MG63 (cell line): ENCODE measurements at regions not wholly inside any gene's neighbourhood (a gene's known extent, or its start where the extent isn't known, plus 50 kb on each side); places are given as distances from the start of the nearest gene placed in this dataset.
A peak's percentile ranks its signal among the peaks of the same experiment; 100 is the strongest.

Experiments used
- DNase-seq: peaks from one replicate; pipeline ENCODE4 v3.0.0-alpha.2; 2020
- H3K27me3 ChIP-seq: fragments of 250-450 bp; sonication (Bioruptor Pico); 2 replicates; pipeline ENCODE4 v1.5.1; 2020; ENCODE audit warnings: mild to moderate bottlenecking, moderate library complexity
- H3K36me3 ChIP-seq: fragments of 250-450 bp; sonication (Bioruptor Pico); 2 replicates; pipeline ENCODE4 v1.5.1; 2020; ENCODE audit warnings: mild to moderate bottlenecking, moderate library complexity
- H3K4me3 ChIP-seq: fragments of 250-450 bp; sonication (Bioruptor Pico); 2 replicates; pipeline ENCODE4 v1.5.1; 2020; ENCODE audit warnings: mild to moderate bottlenecking, moderate library complexity
- H3K9me3 ChIP-seq: fragments of 250-450 bp; sonication (Bioruptor Pico); 2 replicates; pipeline ENCODE4 v1.5.1; 2020; ENCODE audit warnings: mild to moderate bottlenecking, moderate library complexity

DNA sequence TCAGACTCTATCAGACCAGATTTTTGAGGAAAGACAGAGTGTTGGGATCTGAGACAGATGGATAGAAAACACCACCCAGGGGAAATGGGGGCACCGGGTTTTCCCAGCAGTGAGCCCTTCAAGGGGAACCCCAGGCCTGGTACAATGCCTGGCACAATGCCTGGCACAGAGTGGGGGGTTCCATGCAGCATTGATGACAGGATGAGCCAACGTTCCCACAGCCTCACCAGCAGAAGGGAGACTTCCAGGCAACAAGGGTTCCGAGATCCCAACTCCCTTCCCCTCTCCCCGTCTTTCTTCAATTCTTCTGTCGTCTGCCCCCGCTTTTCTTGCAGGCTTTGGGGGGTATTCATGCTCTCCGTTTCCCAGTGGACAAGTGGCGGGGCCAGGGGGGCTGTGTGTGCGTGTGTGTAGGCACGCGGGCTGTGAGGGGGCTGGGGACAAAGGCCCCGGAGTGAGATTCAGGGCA lies 132.1 kb upstream of the HAAO start:
- no peaks in the 10 kb centered on the region for H3K9me3 ChIP-seq
- no peaks in the 10 kb centered on the region for H3K36me3 ChIP-seq
- H3K4me3 ChIP-seq = no peak overlapping the region
- no peak for DNase-seq
- H3K27me3 ChIP-seq = no peaks in the 10 kb centered on the region

DNA sequence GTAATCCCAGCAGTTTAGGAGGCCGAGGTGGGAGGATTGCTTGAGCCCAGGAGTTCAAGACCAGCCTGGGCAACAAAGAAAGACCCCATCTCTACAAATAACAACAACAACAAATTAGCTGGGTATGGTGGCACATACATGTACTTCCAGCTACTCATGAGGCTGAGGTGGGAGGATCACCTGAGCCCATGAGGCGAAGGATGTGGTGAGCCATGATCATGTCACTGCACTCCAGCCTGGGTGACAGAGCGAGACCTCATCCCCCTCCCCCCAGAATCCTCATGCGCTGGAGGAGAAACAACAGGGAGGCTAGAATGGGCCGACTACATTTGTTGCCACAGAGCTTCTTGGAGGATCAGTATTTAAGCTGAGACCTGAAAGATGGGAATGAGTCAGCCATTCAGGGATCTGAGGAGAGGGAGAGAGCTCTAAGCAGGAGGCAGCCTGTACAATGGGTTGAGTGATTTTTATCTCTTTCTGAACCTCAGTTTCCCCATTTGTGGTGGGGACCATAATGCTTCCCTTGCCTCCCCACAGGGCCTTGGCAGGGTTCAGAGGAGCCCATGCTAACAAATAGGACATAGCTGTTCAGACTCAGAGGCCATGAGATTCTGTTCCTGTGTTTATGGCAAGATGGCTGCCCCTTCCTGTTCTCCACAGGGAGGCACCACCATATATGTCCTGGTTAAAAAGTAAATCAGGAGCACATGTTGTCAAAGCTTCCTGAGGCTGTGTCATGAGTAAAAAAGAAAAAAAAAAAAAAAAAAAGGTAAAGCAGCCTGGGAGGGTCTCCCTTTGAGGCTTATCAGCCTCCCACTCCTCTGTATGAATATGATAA lies 131.4 kb upstream of the HAAO start:
- no peak for DNase-seq
- Histone ChIP-seq H3K36me3 (no peaks in the 10 kb centered on the region), H3K9me3 (no peaks in the 10 kb centered on the region), H3K27me3 (no peaks in the 10 kb centered on the region), H3K4me3 (no peak overlapping the region)

GRCh38 chr2:42922790-42923579 lies 130.6 kb upstream of the HAAO start:
- peak; percentile 89 for DNase-seq
- Histone ChIP-seq H3K4me3 (no peak overlapping the region), H3K36me3 (no peaks in the 10 kb centered on the region)

GRCh38 chr2:42922293-42922692 lies 129.9 kb upstream of the HAAO start:
- H3K36me3 ChIP-seq = no peaks in the 10 kb centered on the region
- H3K9me3 ChIP-seq = no peaks in the 10 kb centered on the region
- no peak overlapping the region for H3K4me3 ChIP-seq
- no peaks in the 10 kb centered on the region for H3K27me3 ChIP-seq
- DNase-seq = no peak

More at GRCh38 chr2:42922790-42923579, 130.6 kb upstream of the HAAO start:
- H3K9me3 ChIP-seq = no peaks in the 10 kb centered on the region
- no peaks in the 10 kb centered on the region for H3K27me3 ChIP-seq

DNA sequence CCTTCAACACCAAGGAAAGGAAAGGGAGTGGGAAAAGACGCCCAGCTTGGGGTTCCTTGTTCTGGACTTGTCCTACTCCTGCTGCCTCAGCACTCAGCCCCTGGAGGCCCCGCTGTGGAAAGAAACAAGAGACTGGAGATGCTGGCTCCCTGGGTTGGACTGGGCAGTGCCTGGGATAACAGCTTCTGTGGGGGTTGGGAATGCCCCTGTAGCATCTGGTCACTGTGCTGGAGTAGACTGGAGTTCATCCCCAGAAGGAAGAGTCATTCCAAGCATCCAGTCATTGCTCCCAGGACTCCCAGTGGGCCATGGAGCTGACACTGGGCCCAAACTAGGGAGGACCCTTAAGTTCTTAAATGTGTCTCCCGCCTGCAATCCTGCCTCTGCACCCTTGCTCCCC lies 129.3 kb upstream of the HAAO start:
- Histone ChIP-seq H3K27me3 (no peaks in the 10 kb centered on the region), H3K36me3 (no peaks in the 10 kb centered on the region), H3K4me3 (no peak overlapping the region), H3K9me3 (no peaks in the 10 kb centered on the region)
- DNase-seq = no peak

GRCh38 chr2:42921147-42921520 lies 128.8 kb upstream of the HAAO start:
- Histone ChIP-seq H3K27me3 (no peaks in the 10 kb centered on the region), H3K9me3 (no peaks in the 10 kb centered on the region), H3K36me3 (no peaks in the 10 kb centered on the region), H3K4me3 (no peak overlapping the region)
- no peak for DNase-seq

DNA sequence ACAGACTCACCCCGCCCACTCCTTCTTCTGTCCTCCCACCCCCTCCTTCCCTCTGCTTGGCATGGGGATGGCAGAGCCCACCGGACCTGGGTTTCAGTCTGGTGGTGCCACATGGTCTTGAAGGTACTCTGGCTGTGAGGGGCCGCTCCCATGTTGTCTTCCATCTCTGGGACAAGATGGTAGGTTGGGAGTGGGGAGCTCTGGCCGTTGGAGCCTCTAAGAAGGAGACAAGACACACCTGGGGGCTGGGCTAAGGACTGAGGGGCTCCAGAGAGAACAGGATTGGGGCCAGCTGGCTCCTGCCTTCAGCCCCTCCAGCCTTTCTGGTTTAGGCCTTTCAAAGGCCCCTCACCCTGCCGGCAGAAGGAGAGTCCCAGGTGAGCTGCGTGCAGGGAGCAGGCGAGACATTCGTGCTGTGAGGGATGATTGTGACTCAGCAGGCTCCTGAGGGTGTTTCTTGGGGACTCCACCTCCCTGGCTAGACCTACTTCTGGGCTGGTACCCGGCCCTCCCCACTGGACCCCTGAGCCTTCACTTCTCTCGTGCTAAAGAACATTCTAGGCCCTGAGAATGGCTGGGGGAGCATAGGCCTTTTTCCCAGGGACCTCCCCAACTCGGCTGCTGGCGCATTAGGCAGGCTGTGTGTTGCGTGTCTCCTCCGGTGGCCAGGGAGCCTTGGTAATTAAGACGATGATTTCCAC lies 128.2 kb upstream of the HAAO start:
- Histone ChIP-seq H3K36me3 (no peaks in the 10 kb centered on the region), H3K4me3 (no peak overlapping the region), H3K9me3 (no peaks in the 10 kb centered on the region), H3K27me3 (no peaks in the 10 kb centered on the region)
- no peak for DNase-seq

DNA sequence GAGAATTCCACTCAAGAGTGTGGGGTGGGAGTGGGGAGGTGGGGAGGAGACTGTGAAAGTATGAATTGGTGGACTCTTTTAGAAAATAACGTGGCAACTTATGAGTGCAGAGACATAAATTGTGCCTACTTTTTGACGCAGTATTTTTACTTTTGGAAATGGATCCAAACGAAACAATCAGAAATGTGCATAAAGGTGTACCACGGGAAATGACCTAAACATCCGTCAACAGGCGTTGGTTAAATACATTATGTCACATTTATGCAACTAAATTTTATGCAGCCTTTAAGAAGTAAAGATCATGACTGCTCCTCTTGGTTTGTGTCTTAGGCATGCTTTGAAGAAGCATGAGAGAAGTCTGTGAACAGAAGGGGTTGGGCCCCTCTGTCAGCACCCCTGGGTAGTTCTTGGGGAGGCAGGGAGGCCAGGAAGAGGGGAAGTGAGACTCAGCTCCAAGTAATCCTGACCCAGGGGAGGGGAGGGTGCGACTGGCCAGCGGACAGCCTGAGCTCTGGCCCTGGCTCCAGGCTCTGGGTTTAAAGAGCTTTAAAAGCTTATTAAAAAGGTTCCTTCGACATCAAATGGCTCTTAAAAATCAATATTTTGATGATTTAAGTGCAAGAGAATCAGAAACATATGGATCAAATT lies 126.4 kb upstream of the HAAO start:
- H3K27me3 ChIP-seq = no peaks in the 10 kb centered on the region
- DNase-seq = no peak
- no peaks in the 10 kb centered on the region for H3K9me3 ChIP-seq
- H3K36me3 ChIP-seq = no peaks in the 10 kb centered on the region
- H3K4me3 ChIP-seq = no peak overlapping the region

GRCh38 chr2:42918041-42918440 lies 125.7 kb upstream of the HAAO start:
- Histone ChIP-seq H3K4me3 (no peak overlapping the region), H3K9me3 (no peaks in the 10 kb centered on the region), H3K27me3 (no peaks in the 10 kb centered on the region), H3K36me3 (no peaks in the 10 kb centered on the region)
- no peak for DNase-seq

DNA sequence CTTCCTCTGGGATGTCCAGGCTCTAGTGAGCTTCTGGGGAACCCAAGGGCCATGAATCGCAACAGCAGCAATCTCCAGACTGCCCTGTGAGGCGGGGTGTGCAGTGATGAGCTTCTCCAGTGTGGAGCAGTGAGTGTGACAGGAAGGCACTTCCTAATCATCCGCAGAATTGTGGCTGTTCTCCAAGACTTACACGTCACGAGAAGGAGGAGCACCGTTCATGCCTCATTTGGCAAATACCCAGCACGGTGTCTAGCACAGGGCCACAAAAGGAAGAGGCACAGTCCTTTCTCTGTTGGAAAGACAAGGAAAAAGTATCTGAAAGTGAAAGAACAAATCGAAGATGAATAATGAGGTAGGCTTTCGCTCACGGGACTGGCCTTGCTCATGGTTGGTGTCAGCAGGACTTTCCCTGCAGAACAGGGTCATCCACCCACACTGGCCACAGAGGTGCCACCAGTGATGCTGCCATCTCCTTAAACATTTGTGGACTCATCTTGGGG lies 125.1 kb upstream of the HAAO start:
- Histone ChIP-seq H3K9me3 (no peaks in the 10 kb centered on the region), H3K27me3 (no peaks in the 10 kb centered on the region), H3K4me3 (no peak overlapping the region), H3K36me3 (no peaks in the 10 kb centered on the region)
- no peak for DNase-seq

GRCh38 chr2:42916324-42916723 lies 123.9 kb upstream of the HAAO start:
- Histone ChIP-seq H3K27me3 (no peaks in the 10 kb centered on the region), H3K36me3 (no peaks in the 10 kb centered on the region), H3K4me3 (no peak overlapping the region), H3K9me3 (no peaks in the 10 kb centered on the region)
- no peak for DNase-seq

DNA sequence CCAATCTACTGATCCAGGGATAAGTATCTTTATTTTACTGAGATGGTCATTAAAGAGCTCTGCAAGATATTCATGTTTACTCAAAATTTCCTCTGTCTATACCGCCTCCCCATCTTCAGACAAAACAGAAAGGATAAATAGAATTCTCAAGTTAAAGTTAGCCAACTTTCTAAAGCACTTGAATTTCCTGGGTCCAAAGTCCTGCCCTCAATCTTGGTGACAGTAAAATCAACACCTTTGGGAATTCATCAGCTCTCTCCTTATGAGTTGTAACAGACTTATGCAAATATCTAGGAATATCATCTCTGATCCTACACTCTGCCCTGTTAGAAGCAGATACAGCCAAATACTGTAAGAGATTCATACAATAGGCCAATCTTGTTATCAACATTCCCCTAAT lies 122.5 kb upstream of the HAAO start:
- no peaks in the 10 kb centered on the region for H3K36me3 ChIP-seq
- H3K4me3 ChIP-seq = no peak overlapping the region
- DNase-seq = no peak
- H3K27me3 ChIP-seq = no peaks in the 10 kb centered on the region
- H3K9me3 ChIP-seq = no peaks in the 10 kb centered on the region

DNA sequence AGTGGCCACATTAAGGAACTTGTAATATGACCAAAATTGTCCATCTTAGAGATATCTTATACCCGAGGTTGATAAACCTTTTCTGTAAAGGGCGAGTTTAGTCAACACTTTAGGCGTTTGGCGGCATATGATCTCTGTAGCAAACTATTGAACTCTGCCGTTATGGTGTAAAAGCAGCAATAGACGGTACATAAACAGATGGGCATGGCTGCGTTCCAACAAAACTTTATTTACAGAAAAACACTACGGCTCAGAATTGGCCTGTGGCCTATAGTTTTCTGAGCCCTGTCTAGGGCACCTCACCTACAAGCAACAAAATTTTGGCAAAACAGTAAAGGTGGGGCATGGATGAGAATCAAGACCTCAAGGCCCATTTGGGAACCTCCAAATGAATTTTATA lies 121.9 kb upstream of the HAAO start:
- H3K36me3 ChIP-seq = no peaks in the 10 kb centered on the region
- DNase-seq = no peak

DNA sequence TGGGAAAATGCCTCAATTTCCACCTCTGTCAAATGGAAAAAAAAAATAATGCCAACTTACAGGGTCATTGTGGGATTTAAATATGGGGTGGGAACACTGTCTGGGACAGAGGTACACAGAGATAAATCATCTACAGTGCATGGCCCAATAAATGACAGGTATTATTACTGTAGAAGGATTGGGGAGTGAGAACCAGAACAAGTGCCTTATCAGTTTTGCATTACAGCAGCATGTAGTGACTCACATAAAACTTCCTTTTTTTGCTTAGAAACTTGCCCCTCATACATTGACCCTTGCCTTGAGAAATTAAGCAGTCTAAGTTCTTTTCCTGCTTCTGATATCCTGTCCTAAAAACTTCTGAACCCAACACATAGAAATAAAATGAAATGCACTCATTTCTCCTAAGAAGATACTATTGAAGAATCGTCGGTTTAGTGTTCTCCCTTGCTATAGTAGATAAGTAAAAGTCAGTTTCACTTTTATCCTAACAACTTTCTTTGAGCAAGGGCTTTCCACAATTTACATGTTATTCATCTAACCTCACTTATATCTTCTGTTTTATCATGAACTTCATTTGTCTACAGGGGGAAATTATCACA lies 121.0 kb upstream of the HAAO start:
- DNase-seq = no peak
- Histone ChIP-seq H3K36me3 (no peaks in the 10 kb centered on the region), H3K4me3 (no peak overlapping the region), H3K9me3 (no peaks in the 10 kb centered on the region), H3K27me3 (no peaks in the 10 kb centered on the region)

More for the DNA sequence above, 121.9 kb upstream of the HAAO start:
- H3K27me3 ChIP-seq = no peaks in the 10 kb centered on the region
- no peak overlapping the region for H3K4me3 ChIP-seq
- H3K9me3 ChIP-seq = no peaks in the 10 kb centered on the region

GRCh38 chr2:42910645-42911405 lies 118.4 kb upstream of the HAAO start:
- no peak for DNase-seq
- H3K36me3 ChIP-seq = no peaks in the 10 kb centered on the region
- H3K27me3 ChIP-seq = no peaks in the 10 kb centered on the region
- H3K4me3 ChIP-seq = no peak overlapping the region
- no peaks in the 10 kb centered on the region for H3K9me3 ChIP-seq

- no peaks in the 10 kb centered on the region for H3K36me3 ChIP-seq
- DNase-seq = no peak
- H3K27me3 ChIP-seq = no peaks in the 10 kb centered on the region
- H3K9me3 ChIP-seq = no peaks in the 10 kb centered on the region
- no peak overlapping the region for H3K4me3 ChIP-seq
Observed at GRCh38 chr2:42909966-42910365, 117.6 kb upstream of the HAAO start.
